DND-41 (cell line): ENCODE measurements at regions not wholly inside any gene's neighbourhood (a gene's known extent, or its start where the extent isn't known, plus 50 kb on each side); places are given as distances from the start of the nearest gene placed in this dataset.

ENCODE experiments used
- EZH2 ChIP-seq: IDR thresholded peaks from 3 replicates; pipeline ENCODE4 v1.6.1; 2012; ENCODE audit warnings: borderline replicate concordance, low read depth, mild to moderate bottlenecking, moderate library complexity, low read length, inconsistent platforms; ENCODE audit not compliant: severe bottlenecking
- TF ChIP-seq, protein P1 (sequence below): IDR thresholded peaks from 2 replicates; pipeline ENCODE4 v1.5.1; 2012; ENCODE audit warnings: borderline replicate concordance, low read length, moderate library complexity, mild to moderate bottlenecking; ENCODE audit not compliant: poor library complexity, severe bottlenecking; ENCODE audit errors: extremely low read depth

DNA sequence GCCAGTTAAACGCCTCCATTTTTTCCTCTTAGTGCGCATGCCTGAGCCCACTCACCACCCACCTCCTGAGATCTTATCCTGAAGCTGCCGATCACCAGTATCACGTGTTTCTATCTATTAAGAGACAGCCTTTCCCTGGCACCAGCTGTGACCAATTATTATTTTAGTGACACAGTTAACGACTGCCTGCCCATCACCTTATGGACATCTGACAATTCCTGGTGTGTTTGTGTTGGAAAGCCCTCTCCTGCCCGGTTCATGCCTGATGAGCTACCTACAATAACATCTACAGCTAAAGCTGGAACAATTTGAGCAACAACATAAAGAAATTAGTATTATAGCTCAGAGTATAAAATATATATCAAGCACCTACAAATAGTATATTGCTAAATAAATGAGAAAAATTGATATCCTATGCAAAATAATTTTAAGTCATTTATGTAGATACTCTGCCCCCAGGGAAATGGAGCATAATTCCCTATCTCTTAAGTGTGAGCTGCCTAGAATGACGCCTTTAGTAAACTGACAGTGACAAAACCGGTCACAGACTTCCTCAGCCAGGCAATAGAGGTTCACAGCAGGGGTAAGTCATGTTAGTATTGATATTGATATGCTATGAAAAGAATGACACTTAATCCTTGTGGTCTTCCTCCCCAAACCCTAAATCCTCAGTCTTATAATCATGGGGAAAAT is 862.2 kb downstream of the TRAM1L1 start:
- TF ChIP-seq, protein P1, sequence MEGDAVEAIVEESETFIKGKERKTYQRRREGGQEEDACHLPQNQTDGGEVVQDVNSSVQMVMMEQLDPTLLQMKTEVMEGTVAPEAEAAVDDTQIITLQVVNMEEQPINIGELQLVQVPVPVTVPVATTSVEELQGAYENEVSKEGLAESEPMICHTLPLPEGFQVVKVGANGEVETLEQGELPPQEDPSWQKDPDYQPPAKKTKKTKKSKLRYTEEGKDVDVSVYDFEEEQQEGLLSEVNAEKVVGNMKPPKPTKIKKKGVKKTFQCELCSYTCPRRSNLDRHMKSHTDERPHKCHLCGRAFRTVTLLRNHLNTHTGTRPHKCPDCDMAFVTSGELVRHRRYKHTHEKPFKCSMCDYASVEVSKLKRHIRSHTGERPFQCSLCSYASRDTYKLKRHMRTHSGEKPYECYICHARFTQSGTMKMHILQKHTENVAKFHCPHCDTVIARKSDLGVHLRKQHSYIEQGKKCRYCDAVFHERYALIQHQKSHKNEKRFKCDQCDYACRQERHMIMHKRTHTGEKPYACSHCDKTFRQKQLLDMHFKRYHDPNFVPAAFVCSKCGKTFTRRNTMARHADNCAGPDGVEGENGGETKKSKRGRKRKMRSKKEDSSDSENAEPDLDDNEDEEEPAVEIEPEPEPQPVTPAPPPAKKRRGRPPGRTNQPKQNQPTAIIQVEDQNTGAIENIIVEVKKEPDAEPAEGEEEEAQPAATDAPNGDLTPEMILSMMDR = no peak
- TF ChIP-seq EZH2 = no peak
